Psoas muscle (tissue), 7 donors: ENCODE measurements at regions not wholly inside any gene's neighbourhood (a gene's known extent, or its start where the extent isn't known, plus 50 kb on each side); places are given as distances from the start of the nearest gene placed in this dataset.

ENCODE experiments used
- ATAC-seq, 4 donors: fragments of 200-7000 bp; cut with Tn5 transposase; one replicate each; pipeline ENCODE4 v1.9.1; 2020; ENCODE audit warnings: moderate library complexity in 3 of 4, mild to moderate bottlenecking in 2 of 4
- DNase-seq, 2 donors: peaks; one replicate each; pipeline ENCODE4 v3.0.0-alpha.2; 2020
- H3K27ac ChIP-seq: fragments of 200-600 bp; one replicate; pipeline ENCODE4 v1.8.0; 2022
- H3K27me3 ChIP-seq, 3 donors: fragments of 200-600 bp in 1 of 3; one replicate each; pipeline versions ENCODE4 v1.6.1 to v1.8.0; 2013 to 2022; ENCODE audit warnings: low read length in 2 of 3, mild to moderate bottlenecking in 2 of 3, moderate library complexity in 1 of 3; ENCODE audit not compliant: insufficient read depth in 3 of 3
- H3K36me3 ChIP-seq, 2 donors: fragments of 200-600 bp in 1 of 2; one replicate each; pipeline versions ENCODE4 v1.6.1 to v1.8.0; 2013 to 2022; ENCODE audit warnings: low read depth in 1 of 2, mild to moderate bottlenecking in 1 of 2, moderate library complexity in 1 of 2; ENCODE audit not compliant: insufficient read depth in 1 of 2
- H3K4me1 ChIP-seq: fragments of 200-600 bp; one replicate; pipeline ENCODE4 v1.8.0; 2022
- H3K4me3 ChIP-seq: fragments of 200-600 bp; one replicate; pipeline ENCODE4 v1.8.0; 2022; ENCODE audit warnings: mild to moderate bottlenecking
- H3K9me3 ChIP-seq: fragments of 200-600 bp; one replicate; pipeline ENCODE4 v1.8.0; 2022
- WGBS, 3 donors: extraction: QIAGEN DNeasy Blood & Tissue Kit; methylation state at CpG; one replicate each; pipeline versions ENCODE4 v1.1.6 to v1.1.7; 2013; 5-methylcytosine and 5-hydroxymethylcytosine counted together
- intact Hi-C, 2 donors: fragments of 100-400 bp; cut with DNase I; formaldehyde crosslinking; loops; one replicate each; pipeline versions ENCODE4 v1.11.0 to v1.14.2; 2022
- TF ChIP-seq, protein P1 (sequence below): fragments of 200-600 bp; IDR thresholded peaks from one replicate; pipeline ENCODE4 v1.8.0; 2022; ENCODE audit warnings: antibody characterized with exemption
- donor health status: healthy with polysubstance abuse.
- donor health status: DM: no; HTN: no; CAD: no; lungs with moderate emphysema.
- donor health status: Bipolar disorder and iron deficiency.
- donor health status: healthy.
- donor health status: DM: yes; HTN: yes; CAD: no.
- donor health status: DM: no; HTN: no; CAD: no.
- donor health status: DM: yes; HTN: yes; CAD: no.

DNA sequence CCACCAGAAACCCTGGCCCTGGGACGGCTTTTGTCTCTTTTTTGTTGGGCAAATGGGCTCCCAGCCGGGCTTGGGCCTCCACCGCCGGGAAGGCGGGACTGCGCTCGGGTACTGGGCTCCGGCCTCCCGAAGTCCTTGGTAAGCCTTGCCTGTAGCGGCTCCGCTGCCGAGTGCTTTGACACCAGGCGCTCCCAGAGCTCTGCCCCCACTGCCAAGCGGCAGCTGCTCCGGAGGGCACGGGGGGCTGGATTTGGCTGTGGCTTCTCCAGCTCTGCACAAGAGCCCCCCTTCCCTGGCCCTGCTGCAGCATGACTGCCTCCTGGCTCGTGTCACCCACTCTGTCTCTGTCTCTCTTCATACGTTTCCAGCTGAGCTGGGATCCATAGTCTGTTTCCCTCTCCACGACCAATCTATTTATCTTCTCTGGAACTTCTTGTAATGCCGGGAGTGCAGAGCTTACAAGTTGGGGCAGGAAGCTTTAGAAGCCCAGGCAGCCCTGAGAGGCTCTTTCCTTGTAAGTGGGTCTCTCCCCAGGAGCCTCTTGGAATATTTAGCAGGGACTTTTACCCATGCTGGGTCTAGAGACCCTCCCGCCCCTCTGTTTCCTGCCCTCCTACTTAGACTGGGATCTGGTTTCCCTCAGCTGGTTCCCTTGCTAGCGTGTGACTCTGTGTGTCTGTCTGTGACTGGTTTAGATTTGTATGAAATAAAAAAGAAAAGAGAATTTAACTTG lies 246.9 kb upstream of the GSE1 start:
- Histone ChIP-seq H3K9me3 (no peaks in the 10 kb centered on the region), H3K27me3 (no peaks in the 10 kb centered on the region), H3K36me3 (no peaks in the 10 kb centered on the region), H3K27ac (no peak overlapping the region), H3K4me1 (peaks cover 4% of the 10 kb centered on the region), H3K4me3 (no peak overlapping the region)
- TF ChIP-seq, protein P1, sequence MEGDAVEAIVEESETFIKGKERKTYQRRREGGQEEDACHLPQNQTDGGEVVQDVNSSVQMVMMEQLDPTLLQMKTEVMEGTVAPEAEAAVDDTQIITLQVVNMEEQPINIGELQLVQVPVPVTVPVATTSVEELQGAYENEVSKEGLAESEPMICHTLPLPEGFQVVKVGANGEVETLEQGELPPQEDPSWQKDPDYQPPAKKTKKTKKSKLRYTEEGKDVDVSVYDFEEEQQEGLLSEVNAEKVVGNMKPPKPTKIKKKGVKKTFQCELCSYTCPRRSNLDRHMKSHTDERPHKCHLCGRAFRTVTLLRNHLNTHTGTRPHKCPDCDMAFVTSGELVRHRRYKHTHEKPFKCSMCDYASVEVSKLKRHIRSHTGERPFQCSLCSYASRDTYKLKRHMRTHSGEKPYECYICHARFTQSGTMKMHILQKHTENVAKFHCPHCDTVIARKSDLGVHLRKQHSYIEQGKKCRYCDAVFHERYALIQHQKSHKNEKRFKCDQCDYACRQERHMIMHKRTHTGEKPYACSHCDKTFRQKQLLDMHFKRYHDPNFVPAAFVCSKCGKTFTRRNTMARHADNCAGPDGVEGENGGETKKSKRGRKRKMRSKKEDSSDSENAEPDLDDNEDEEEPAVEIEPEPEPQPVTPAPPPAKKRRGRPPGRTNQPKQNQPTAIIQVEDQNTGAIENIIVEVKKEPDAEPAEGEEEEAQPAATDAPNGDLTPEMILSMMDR: no peak
- ATAC-seq (peak in 1 of 4 donors; percentile 15), DNase-seq (no peak)
- WGBS, 3 donors: 51 to 71% (median 62%) methylated on average over 22 of the region's 22 CpGs
- intact Hi-C loops: no loop called here

DNA sequence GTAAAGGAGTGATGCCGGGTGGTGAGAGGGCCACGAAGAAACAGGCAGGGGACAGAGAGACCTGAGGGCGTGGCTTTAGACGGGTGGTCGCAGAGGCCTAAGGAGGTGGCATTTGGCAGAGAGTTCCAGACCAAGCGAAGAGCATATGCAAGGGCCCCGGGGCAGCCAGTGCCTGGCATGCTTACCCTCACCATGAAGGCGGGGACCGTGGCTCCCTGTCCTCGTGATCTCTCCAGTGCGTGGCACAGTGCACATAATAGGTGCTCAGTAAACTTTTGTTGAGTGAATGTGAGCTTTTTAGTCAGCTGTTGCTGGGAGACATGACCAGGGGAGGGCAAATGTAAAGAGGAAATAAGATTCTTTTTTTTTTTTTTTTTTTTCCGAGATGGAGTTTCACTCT lies 245.6 kb upstream of the GSE1 start:
- Histone ChIP-seq H3K36me3 (no peaks in the 10 kb centered on the region), H3K9me3 (no peaks in the 10 kb centered on the region), H3K27ac (no peak overlapping the region), H3K4me1 (peaks cover 5% of the 10 kb centered on the region), H3K4me3 (no peak overlapping the region), H3K27me3 (no peaks in the 10 kb centered on the region)
- ATAC-seq (no peak), DNase-seq (no peak)
- intact Hi-C loops: no loop called here
- 87 to 93% (median 93%) methylated on average over 11 to 12 of the region's 12 CpGs for WGBS, 3 donors
- TF ChIP-seq, protein P1: no peak

DNA sequence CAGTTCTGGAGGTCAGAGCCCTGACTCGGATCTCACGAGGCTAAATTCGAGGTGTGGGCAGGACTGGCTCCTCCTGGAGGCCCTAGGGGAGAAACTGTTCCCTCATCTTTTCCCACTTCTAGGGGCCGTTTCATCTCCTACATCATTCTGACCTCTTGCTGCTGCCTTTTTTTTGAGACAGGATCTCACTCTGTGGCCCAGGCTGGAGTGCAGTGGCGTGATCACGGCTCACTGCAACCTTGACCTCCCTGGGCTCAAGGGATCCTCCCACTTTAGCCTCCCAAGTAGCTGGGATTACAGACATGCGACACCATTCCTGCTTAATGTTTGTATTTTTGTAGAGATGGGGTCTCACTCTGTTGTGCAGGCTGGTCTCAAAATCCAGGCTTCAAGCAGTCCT lies 244.1 kb upstream of the GSE1 start:
- intact Hi-C loops: no loop called here
- Histone ChIP-seq H3K4me3 (no peak overlapping the region), H3K9me3 (no peaks in the 10 kb centered on the region), H3K27ac (no peak overlapping the region), H3K4me1 (peaks cover 5% of the 10 kb centered on the region), H3K36me3 (no peaks in the 10 kb centered on the region), H3K27me3 (no peaks in the 10 kb centered on the region)
- WGBS, 3 donors: 91 to 95% (median 91%) methylated on average over 7 of the region's 7 CpGs
- DNase-seq: no peak
- TF ChIP-seq, protein P1: no peak
- ATAC-seq: no peak

DNA sequence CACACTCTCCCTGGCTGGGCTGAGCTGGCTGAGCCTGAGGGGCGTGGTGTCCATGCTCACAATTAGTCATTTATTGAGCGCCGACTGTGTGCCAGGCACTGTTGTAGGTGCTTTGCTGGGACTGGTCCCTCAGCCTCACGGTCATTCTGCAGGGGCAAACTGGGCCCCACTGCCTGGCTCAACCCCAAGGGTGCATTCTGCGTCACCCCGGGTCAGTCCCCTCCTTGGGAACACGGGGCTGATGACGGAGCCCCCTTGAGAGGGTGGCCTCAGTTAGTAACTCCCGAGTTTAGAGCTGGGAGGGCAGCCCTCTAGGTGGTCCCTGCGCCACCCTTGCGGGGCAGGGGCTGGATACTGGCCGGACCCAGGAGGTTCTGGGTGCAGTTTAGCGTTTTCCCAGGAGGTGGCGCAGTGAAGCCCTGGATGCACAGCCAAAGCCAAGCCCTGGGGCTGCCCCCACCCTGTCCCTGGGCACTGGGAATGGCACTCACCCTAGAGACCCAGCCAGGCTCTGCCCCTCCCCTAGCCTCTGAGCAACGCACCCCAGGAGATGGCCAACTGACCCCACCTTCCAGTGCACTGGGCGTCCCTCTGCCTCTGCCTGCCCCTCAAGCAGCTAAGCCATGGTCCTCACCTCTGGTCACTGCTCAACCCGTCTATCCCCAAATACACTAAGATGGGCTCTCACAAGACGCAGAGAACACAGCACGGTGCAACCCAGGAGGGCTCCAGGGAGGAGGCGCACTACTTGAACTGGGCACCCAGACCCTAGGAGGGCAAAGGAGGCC lies 243.2 kb upstream of the GSE1 start:
- peaks cover 5% of the 10 kb centered on the region for H3K4me1 ChIP-seq
- H3K9me3 ChIP-seq: no peaks in the 10 kb centered on the region
- intact Hi-C loops: no loop called here
- peak; percentile 41 to 69 (median 46) for ATAC-seq
- H3K4me3 ChIP-seq: no peak overlapping the region
- H3K27ac ChIP-seq: no peak overlapping the region
- DNase-seq: peak; percentile 59 to 81
- no peaks in the 10 kb centered on the region for H3K36me3 ChIP-seq
- WGBS, 3 donors: 74 to 76% (median 74%) methylated on average over 18 to 20 of the region's 20 CpGs
- TF ChIP-seq, protein P1: peak; percentile 64
- no peaks in the 10 kb centered on the region for H3K27me3 ChIP-seq
